H1 (cell line): ENCODE measurements at regions not wholly inside any gene's neighbourhood (a gene's known extent, or its start where the extent isn't known, plus 50 kb on each side); places are given as distances from the start of the nearest gene placed in this dataset.

ENCODE experiments used
- CTCF ChIA-PET: fragments of 300-600 bp; sonication (Branson Sonifier 250); formaldehyde crosslinking; loops from one replicate; lab custom pipeline; 2021; ENCODE audit not compliant: partially characterized antibody; lab: Charles Lee
- POLR2A ChIA-PET: fragments of 300-600 bp; sonication (Branson Sonifier 250); formaldehyde crosslinking; loops from one replicate; lab custom pipeline; 2021; ENCODE audit warnings: inconsistent platforms; ENCODE audit not compliant: partially characterized antibody; lab: Charles Lee
- DNase-seq, 2 experiments: peaks; one replicate each; pipeline versions ENCODE4 v3.0.0 to v3.0.0-alpha.2; 2010 to 2022; ENCODE audit warnings: low spot score in 2 of 2, low read depth in 1 of 2, mixed read lengths in 1 of 2
- FAIRE-seq: peaks from 2 replicates; lab custom pipeline; 2011; peaks lifted over from hg19 to GRCh38; lab: Jason Lieb, UNC
- H2AFZ ChIP-seq: 2 replicates; pipeline ENCODE4 v1.8.1; 2012; ENCODE audit warnings: low read length, inconsistent platforms
- H2AK5ac ChIP-seq: 2 replicates; pipeline ENCODE4 v1.6.1; 2013; ENCODE audit warnings: low read depth, low read length
- H2BK120ac ChIP-seq: replicated peaks from 2 replicates; pipeline ENCODE3; 2013; ENCODE audit warnings: low read depth, low read length, inconsistent platforms
- H2BK12ac ChIP-seq: 2 replicates; pipeline ENCODE4 v1.6.1; 2013; ENCODE audit warnings: low read depth, low read length
- H2BK15ac ChIP-seq: 2 replicates; pipeline ENCODE4 v1.6.1; 2013; ENCODE audit warnings: low read length
- H2BK20ac ChIP-seq: 2 replicates; pipeline ENCODE4 v1.6.1; 2013; ENCODE audit warnings: low read length
- H2BK5ac ChIP-seq: 2 replicates; pipeline ENCODE4 v1.6.1; 2013; ENCODE audit warnings: low read depth, low read length
- H3K14ac ChIP-seq: 2 replicates; pipeline ENCODE4 v1.6.1; 2013; ENCODE audit warnings: inconsistent platforms; ENCODE audit not compliant: insufficient read length
- H3K18ac ChIP-seq: 2 replicates; pipeline ENCODE4 v1.6.1; 2013; ENCODE audit warnings: low read length; ENCODE audit errors: extremely low read depth
- H3K23ac ChIP-seq: 2 replicates; pipeline ENCODE4 v1.6.1; 2013; ENCODE audit warnings: inconsistent platforms; ENCODE audit not compliant: insufficient read length
- H3K23me2 ChIP-seq: 2 replicates; pipeline ENCODE4 v1.6.1; 2013; ENCODE audit warnings: low read depth, low read length
- H3K27ac ChIP-seq: 2 replicates; pipeline ENCODE4 v1.6.1; 2011; ENCODE audit warnings: low read depth, low read length, inconsistent platforms
- H3K27me3 ChIP-seq, 4 experiments: replicated peaks in 1 of 4; 1 replicate in 1 of 4; 2 replicates in 3 of 4; pipeline versions ENCODE4 v1.6.1 to v1.8.1; 2011 to 2013; ENCODE audit warnings: low read length in 3 of 4, mild to moderate bottlenecking in 3 of 4, inconsistent platforms in 2 of 4, mixed read lengths in 2 of 4, moderate library complexity in 1 of 4; ENCODE audit not compliant: control insufficient read depth in 3 of 4, insufficient read depth in 3 of 4; ENCODE audit errors: extremely low read depth in 1 of 4
- H3K36me3 ChIP-seq, 4 experiments: 2 replicates each; pipeline versions ENCODE4 v1.6.1 to v1.8.1; 2011 to 2013; ENCODE audit warnings: mild to moderate bottlenecking in 4 of 4, low read length in 3 of 4, moderate library complexity in 2 of 4, control low read depth in 1 of 4, inconsistent platforms in 1 of 4; ENCODE audit not compliant: insufficient read depth in 4 of 4, control insufficient read depth in 2 of 4
- H3K4ac ChIP-seq: replicated peaks from 2 replicates; pipeline ENCODE3; 2013; ENCODE audit warnings: low read length, low read depth, mixed read lengths, inconsistent platforms; ENCODE audit not compliant: insufficient read length
- H3K4me1 ChIP-seq, 4 experiments: replicated peaks in 1 of 4; 1 replicate in 1 of 4; 2 replicates in 3 of 4; pipeline versions ENCODE4 v1.6.1 to v1.8.1; 2011 to 2013; ENCODE audit warnings: low read length in 3 of 4, inconsistent platforms in 2 of 4, mixed read lengths in 1 of 4; ENCODE audit not compliant: insufficient read depth in 4 of 4, control insufficient read depth in 3 of 4
- H3K4me2 ChIP-seq, 2 experiments: 2 replicates each; pipeline versions ENCODE4 v1.6.1 to v1.8.1; 2011 to 2013; ENCODE audit warnings: low read depth in 2 of 2, low read length in 2 of 2, control low read depth in 1 of 2, inconsistent platforms in 1 of 2, mild to moderate bottlenecking in 1 of 2; ENCODE audit not compliant: insufficient read depth in 1 of 2
- H3K4me3 ChIP-seq, 4 experiments: fragments of 200-600, 300-600 bp in 1 of 4; sonication (generic), shearing (Covaris generic), sonication (Bioruptor Twin) in 1 of 4; 2 replicates each; pipeline versions ENCODE4 v1.5.1 to v1.8.1; 2011 to 2016; ENCODE audit warnings: low read length in 4 of 4, low read depth in 3 of 4, control low read depth in 2 of 4, inconsistent platforms in 2 of 4, mild to moderate bottlenecking in 2 of 4, mixed read lengths in 1 of 4, moderate library complexity in 1 of 4; ENCODE audit not compliant: insufficient read depth in 2 of 4; ENCODE audit errors: extremely low read depth in 1 of 4
- H3K56ac ChIP-seq: replicated peaks from 2 replicates; pipeline ENCODE3; 2013; ENCODE audit warnings: low read depth, mild to moderate bottlenecking, mixed read lengths, low read length, inconsistent platforms; ENCODE audit not compliant: insufficient read length
- H3K79me1 ChIP-seq: 2 replicates; pipeline ENCODE4 v1.6.1; 2013; ENCODE audit warnings: low read depth, low read length, control low read depth
- H3K79me2 ChIP-seq, 2 experiments: 2 replicates each; pipeline versions ENCODE4 v1.6.1 to v1.8.1; 2012 to 2013; ENCODE audit warnings: low read length in 2 of 2, mild to moderate bottlenecking in 2 of 2, inconsistent platforms in 1 of 2; ENCODE audit not compliant: insufficient read depth in 2 of 2, control insufficient read depth in 1 of 2
- H3K9ac ChIP-seq, 4 experiments: replicated peaks in 1 of 4; 1 replicate in 1 of 4; 2 replicates in 3 of 4; pipeline versions ENCODE4 v1.6.1 to v1.8.1; 2011 to 2013; ENCODE audit warnings: low read depth in 3 of 4, low read length in 3 of 4, control low read depth in 2 of 4, mild to moderate bottlenecking in 2 of 4, moderate library complexity in 2 of 4, inconsistent platforms in 1 of 4; ENCODE audit errors: extremely low read depth in 1 of 4
- H3K9me3 ChIP-seq, 2 experiments: 2 replicates each; pipeline versions ENCODE4 v1.6.1 to v1.8.1; 2012 to 2013; ENCODE audit warnings: mild to moderate bottlenecking in 2 of 2, moderate library complexity in 2 of 2, control low read depth in 1 of 2, inconsistent platforms in 1 of 2, low read depth in 1 of 2, low read length in 1 of 2, mixed read lengths in 1 of 2; ENCODE audit not compliant: insufficient read depth in 2 of 2
- H4K20me1 ChIP-seq, 2 experiments: replicated peaks in 1 of 2; 2 replicates each; pipeline versions ENCODE3 to v1.8.1; 2011 to 2013; ENCODE audit warnings: inconsistent platforms in 2 of 2, low read length in 2 of 2, mild to moderate bottlenecking in 1 of 2; ENCODE audit not compliant: insufficient read depth in 2 of 2, control insufficient read depth in 1 of 2
- H4K5ac ChIP-seq: 2 replicates; pipeline ENCODE4 v1.6.1; 2013; ENCODE audit warnings: low read length, low read depth, mixed read lengths, inconsistent platforms; ENCODE audit not compliant: insufficient read length
- H4K8ac ChIP-seq: 2 replicates; pipeline ENCODE4 v1.8.0; 2013; ENCODE audit warnings: mild to moderate bottlenecking, moderate library complexity, low read length, inconsistent platforms; ENCODE audit not compliant: insufficient read depth; ENCODE audit errors: extremely low read depth
- H4K91ac ChIP-seq: replicated peaks from 2 replicates; pipeline ENCODE3; 2013; ENCODE audit warnings: low read length, mixed read lengths, inconsistent platforms; ENCODE audit not compliant: insufficient read length
- BCL11A ChIP-seq, 2 experiments: IDR thresholded peaks; one replicate each; pipeline ENCODE4 v1.6.1; 2011; ENCODE audit warnings: low read depth in 2 of 2, low read length in 2 of 2, mild to moderate bottlenecking in 2 of 2
- GABPA ChIP-seq: IDR thresholded peaks from 2 replicates; pipeline ENCODE4 v1.6.1; 2011; ENCODE audit warnings: mild to moderate bottlenecking, low read length, moderate library complexity, borderline replicate concordance; ENCODE audit not compliant: insufficient read depth
- HDAC2 ChIP-seq, 2 experiments: fragments of 300-600 bp in 1 of 2; sonication (generic) in 1 of 2; IDR thresholded peaks; 2 replicates each; pipeline ENCODE4 v1.6.1; 2011 to 2012; ENCODE audit warnings: low read depth in 2 of 2, low read length in 2 of 2, mild to moderate bottlenecking in 2 of 2, moderate library complexity in 2 of 2, borderline replicate concordance in 1 of 2, inconsistent platforms in 1 of 2
- JUN ChIP-seq: IDR thresholded peaks from 2 replicates; pipeline ENCODE4 v1.6.1; 2011; ENCODE audit warnings: low read depth, mild to moderate bottlenecking, improper control_type of control experiment, low read length
- KDM1A ChIP-seq: fragments of 200-600, 300-600 bp; sonication (generic); IDR thresholded peaks from 2 replicates; pipeline ENCODE4 v1.7.1; 2016; ENCODE audit warnings: mild to moderate bottlenecking, low read length, borderline replicate concordance
- KDM4A ChIP-seq: IDR thresholded peaks from one replicate; pipeline ENCODE4 v1.7.1; 2012; ENCODE audit warnings: low read depth, mild to moderate bottlenecking, moderate library complexity, low read length, inconsistent platforms; ENCODE audit not compliant: severe bottlenecking
- RBBP5 ChIP-seq: IDR thresholded peaks from 2 replicates; pipeline ENCODE4 v1.7.1; 2012; ENCODE audit warnings: low read depth, mild to moderate bottlenecking, inconsistent platforms, low read length, moderate library complexity, borderline replicate concordance
- RFX5 ChIP-seq: IDR thresholded peaks from 2 replicates; pipeline ENCODE4 v1.6.1; 2011; ENCODE audit warnings: low read depth, low read length, improper control_type of control experiment, borderline replicate concordance
- RNF2 ChIP-seq: fragments of 200-900, 300-1000 bp; sonication (generic); IDR thresholded peaks from 2 replicates; pipeline ENCODE4 v1.7.1; 2016; ENCODE audit warnings: borderline replicate concordance, low read depth, mild to moderate bottlenecking, antibody characterized with exemption, low read length; ENCODE audit not compliant: poor library complexity, severe bottlenecking; ENCODE audit errors: missing control alignments
- SIRT6 ChIP-seq: IDR thresholded peaks from one replicate; pipeline ENCODE4 v1.7.1; 2012; ENCODE audit warnings: low read length, inconsistent platforms
- SIX5 ChIP-seq: IDR thresholded peaks from 2 replicates; pipeline ENCODE4 v1.6.1; 2011; ENCODE audit warnings: mild to moderate bottlenecking, low read depth, low read length
- SP1 ChIP-seq: IDR thresholded peaks from 2 replicates; pipeline ENCODE4 v1.6.1; 2011; ENCODE audit warnings: low read depth, low read length
- TBP ChIP-seq: IDR thresholded peaks from 2 replicates; pipeline ENCODE4 v1.6.1; 2011; ENCODE audit warnings: low read depth, low read length, improper control_type of control experiment
- TCF12 ChIP-seq: IDR thresholded peaks from 2 replicates; pipeline ENCODE4 v1.6.1; 2011; ENCODE audit warnings: low read depth, mild to moderate bottlenecking, low read length
- YY1 ChIP-seq: IDR thresholded peaks from 2 replicates; pipeline ENCODE4 v1.6.1; 2011; ENCODE audit warnings: low read depth, mild to moderate bottlenecking, low read length
- WGBS, 2 experiments: shearing (Covaris generic) in 1 of 2; methylation state at CpG; one replicate each; pipeline versions ENCODE4 v1.1.6 to v1.1.7; 2013 to 2015; ENCODE audit warnings: low lambda C conversion rate in 2 of 2, mixed read lengths in 2 of 2, inconsistent platforms in 1 of 2, low coverage in 1 of 2, missing lambda C conversion rate in 1 of 2; ENCODE audit not compliant: insufficient replicate concordance in 2 of 2, insufficient coverage in 1 of 2, insufficient read length in 1 of 2; ENCODE audit errors: extremely low coverage in 1 of 2, missing lambda C conversion rate in 1 of 2; 5-methylcytosine and 5-hydroxymethylcytosine counted together

GRCh38 chr4:151527699-151528098 lies 118.7 kb downstream of the FHIP1A start:
- FAIRE-seq = no peak
- Histone ChIP-seq H3K9ac (no peak overlapping the region), H3K4me1 (peaks cover 5 to 17% (median 12%) of the 10 kb centered on the region in 4 experiments; a peak in 4 of 7 replicates), H3K9me3 (peaks cover 0 to 12% of the 10 kb centered on the region in 2 experiments; a peak in 1 of 4 replicates), H3K56ac (no peak overlapping the region), H3K14ac (no peak overlapping the region), H4K5ac (no peak overlapping the region), H2AFZ (no peak overlapping the region), H3K23ac (no peak overlapping the region), H3K18ac (no peak overlapping the region), H2BK120ac (no peak overlapping the region), H3K27me3 (no peaks in the 10 kb centered on the region), H4K91ac (no peak overlapping the region), H3K79me1 (peaks cover 4% of the 10 kb centered on the region; the same call in 1 of the 2 replicates), H2BK12ac (no peak overlapping the region), H3K79me2 (peaks cover 0 to 26% of the 10 kb centered on the region in 2 experiments; a peak in 2 of 4 replicates), H2BK5ac (no peak overlapping the region), H4K20me1 (no peaks in the 10 kb centered on the region), H3K4me2 (no peak overlapping the region), H3K4ac (no peak overlapping the region), H3K23me2 (no peaks in the 10 kb centered on the region), H3K36me3 (no peaks in the 10 kb centered on the region), H3K4me3 (no peak overlapping the region), H3K27ac (no peak overlapping the region), H4K8ac (no peak overlapping the region), H2BK20ac (no peak overlapping the region), H2AK5ac (no peak overlapping the region), H2BK15ac (no peak overlapping the region)
- ChIA-PET CTCF (interaction anchor here (1.1 to 2.7 kb wide), 5 partner anchors 13 to 185 kb away, joined by 3 to 9 read pairs (median 9); no protein-coding TSS in a partner anchor), POLR2A (no interaction called here)
- no peak for DNase-seq
- 92% methylated on average over 2 of the region's 2 CpGs; no CpG with 5 or more reads in 1 of the 2 experiments for WGBS, 2 experiments
- TF ChIP-seq RFX5 (no peak), JUN (no peak), SIRT6 (no peak), RNF2 (no peak), SIX5 (no peak), GABPA (no peak), KDM4A (no peak), KDM1A (no peak), BCL11A (IDR thresholded peaks at IDR 0.05; ENCODE audit: low read depth in 2 of 2, low read length in 2 of 2) (no peak), RBBP5 (no peak), TCF12 (no peak), YY1 (no peak), HDAC2 (IDR thresholded peaks at IDR 0.05; ENCODE audit: borderline replicate concordance in 1 of 2, low read depth in 2 of 2, low read length in 2 of 2) (no peak), SP1 (no peak), TBP (no peak)
